Mesothelial cell of epicardium (in vitro differentiated cells): ENCODE measurements at regions not wholly inside any gene's neighbourhood (a gene's known extent, or its start where the extent isn't known, plus 50 kb on each side); places are given as distances from the start of the nearest gene placed in this dataset.
"Not testable (repeated sequence)": the region's sequence is repeated elsewhere in the genome, so short reads cannot be mapped to it uniquely, and the experiment has no call there.

ENCODE experiments used
- DNase-seq, 2 experiments: peaks; one replicate each; pipeline ENCODE4 v3.0.0; 2021; ENCODE audit warnings: low spot score in 2 of 2; ENCODE audit not compliant: unreplicated experiment in 2 of 2
- H3K27ac Mint-ChIP-seq: 2 replicates; pipeline ENCODE4 v1.8.0; 2021; ENCODE audit warnings: mixed read lengths
- H3K27me3 Mint-ChIP-seq: 2 replicates; pipeline ENCODE4 v1.8.0; 2021; ENCODE audit warnings: low read depth, mixed read lengths
- H3K36me3 Mint-ChIP-seq: 2 replicates; pipeline ENCODE4 v1.8.0; 2021; ENCODE audit warnings: mixed read lengths
- H3K4me1 Mint-ChIP-seq: 2 replicates; pipeline ENCODE4 v1.8.0; 2021; ENCODE audit warnings: mixed read lengths
- H3K4me3 Mint-ChIP-seq: 2 replicates; pipeline ENCODE4 v1.8.0; 2021; ENCODE audit warnings: mild to moderate bottlenecking, moderate library complexity, mixed read lengths
- H3K9me3 Mint-ChIP-seq: 2 replicates; pipeline ENCODE4 v1.8.0; 2021; ENCODE audit warnings: mixed read lengths
- TF ChIP-seq, protein P1 (sequence below): fragments of 200-600 bp; sonication (generic); IDR thresholded peaks from one replicate; pipeline ENCODE4 v1.5.0; 2021; ENCODE audit warnings: antibody characterized with exemption; ENCODE audit not compliant: unreplicated experiment

DNA sequence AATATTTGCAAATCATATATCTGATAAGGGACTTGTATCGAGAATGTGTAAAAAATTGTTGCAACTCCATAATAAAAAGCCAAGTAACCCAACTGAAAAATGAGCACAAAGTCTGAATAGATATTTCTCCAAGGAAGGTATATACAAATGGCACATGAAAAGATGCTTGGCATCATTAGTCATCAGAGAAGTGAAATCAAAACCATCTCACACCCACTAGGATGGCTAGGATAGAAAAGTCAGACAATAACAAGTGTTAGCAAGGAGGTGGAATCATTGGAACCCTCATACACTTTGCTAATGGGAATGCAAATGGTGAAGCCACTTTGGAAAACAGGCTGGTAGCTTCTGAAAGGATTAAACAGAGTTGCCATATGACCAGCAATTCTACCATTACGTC lies 182.7 kb downstream of the ERCC6L2 start:
- Mint-ChIP-seq H3K4me3 (no peak overlapping the region), H3K9me3 (peaks cover 12% of the 10 kb centered on the region), H3K36me3 (peaks cover 1% of the 10 kb centered on the region), H3K27me3 (peaks cover 1% of the 10 kb centered on the region), H3K4me1 (peaks cover 18% of the 10 kb centered on the region), H3K27ac (no peak overlapping the region)
- TF ChIP-seq, protein P1, sequence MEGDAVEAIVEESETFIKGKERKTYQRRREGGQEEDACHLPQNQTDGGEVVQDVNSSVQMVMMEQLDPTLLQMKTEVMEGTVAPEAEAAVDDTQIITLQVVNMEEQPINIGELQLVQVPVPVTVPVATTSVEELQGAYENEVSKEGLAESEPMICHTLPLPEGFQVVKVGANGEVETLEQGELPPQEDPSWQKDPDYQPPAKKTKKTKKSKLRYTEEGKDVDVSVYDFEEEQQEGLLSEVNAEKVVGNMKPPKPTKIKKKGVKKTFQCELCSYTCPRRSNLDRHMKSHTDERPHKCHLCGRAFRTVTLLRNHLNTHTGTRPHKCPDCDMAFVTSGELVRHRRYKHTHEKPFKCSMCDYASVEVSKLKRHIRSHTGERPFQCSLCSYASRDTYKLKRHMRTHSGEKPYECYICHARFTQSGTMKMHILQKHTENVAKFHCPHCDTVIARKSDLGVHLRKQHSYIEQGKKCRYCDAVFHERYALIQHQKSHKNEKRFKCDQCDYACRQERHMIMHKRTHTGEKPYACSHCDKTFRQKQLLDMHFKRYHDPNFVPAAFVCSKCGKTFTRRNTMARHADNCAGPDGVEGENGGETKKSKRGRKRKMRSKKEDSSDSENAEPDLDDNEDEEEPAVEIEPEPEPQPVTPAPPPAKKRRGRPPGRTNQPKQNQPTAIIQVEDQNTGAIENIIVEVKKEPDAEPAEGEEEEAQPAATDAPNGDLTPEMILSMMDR: no peak
- DNase-seq: no peak

- H3K4me3 Mint-ChIP-seq: no peak overlapping the region
- H3K4me1 Mint-ChIP-seq: peaks cover 13% of the 10 kb centered on the region
- H3K27ac Mint-ChIP-seq: no peak overlapping the region
- H3K36me3 Mint-ChIP-seq: peaks cover 1% of the 10 kb centered on the region
- peaks cover 1% of the 10 kb centered on the region for H3K27me3 Mint-ChIP-seq
- TF ChIP-seq, protein P1: no peak
- peaks cover 12% of the 10 kb centered on the region for H3K9me3 Mint-ChIP-seq
- DNase-seq: no peak
Observed at GRCh38 chr9:96057155-96057554, 181.7 kb downstream of the ERCC6L2 start.

DNA sequence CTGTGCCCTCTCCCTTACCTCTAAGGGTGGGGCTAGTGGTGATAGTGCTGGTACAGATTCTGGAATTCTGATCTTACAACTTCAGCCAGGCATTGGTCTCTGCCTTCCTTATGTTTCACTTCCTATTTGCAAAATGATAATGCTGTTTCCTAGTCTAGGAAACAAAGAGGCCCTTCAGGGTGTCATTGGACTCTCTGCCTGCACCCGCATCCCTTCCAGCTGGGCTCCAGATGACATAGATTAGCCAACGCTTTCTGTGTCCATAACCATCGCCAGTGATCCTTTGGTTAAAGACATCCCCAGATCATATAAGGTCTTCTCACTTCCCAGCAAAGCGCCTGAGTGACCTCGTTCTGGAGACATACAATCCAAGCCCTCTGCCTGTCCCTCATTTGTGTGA lies 180.7 kb downstream of the ERCC6L2 start:
- Mint-ChIP-seq H3K9me3 (peaks cover 12% of the 10 kb centered on the region), H3K27ac (no peak overlapping the region), H3K27me3 (peaks cover 1% of the 10 kb centered on the region), H3K4me3 (no peak overlapping the region), H3K36me3 (peaks cover 1% of the 10 kb centered on the region), H3K4me1 (peaks cover 5% of the 10 kb centered on the region)
- TF ChIP-seq, protein P1: no peak
- no peak for DNase-seq

DNA sequence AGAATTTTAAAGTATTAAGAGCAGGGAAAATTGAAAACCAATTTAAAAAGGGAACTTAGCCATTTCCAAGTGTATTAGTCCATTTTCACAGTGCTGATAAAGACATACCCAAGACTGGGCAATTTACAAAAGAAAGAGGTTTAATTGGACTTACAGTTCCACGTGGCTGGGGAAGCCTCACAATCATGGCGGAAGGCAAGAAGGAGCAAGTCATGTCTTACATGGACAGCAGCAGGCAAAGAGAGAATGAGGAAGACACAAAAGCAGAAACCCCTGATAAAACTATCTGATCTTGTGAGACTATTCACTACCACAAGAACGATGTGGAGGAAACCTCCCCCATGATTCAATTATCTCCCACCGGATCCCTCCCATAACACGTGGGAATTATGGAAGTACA lies 178.8 kb downstream of the ERCC6L2 start:
- not testable (repeated sequence) for H3K27ac Mint-ChIP-seq, H3K4me1 Mint-ChIP-seq, H3K36me3 Mint-ChIP-seq, DNase-seq, H3K4me3 Mint-ChIP-seq, H3K27me3 Mint-ChIP-seq
- peaks cover 12% of the 10 kb centered on the region for H3K9me3 Mint-ChIP-seq

GRCh38 chr9:96052686-96053085 lies 177.2 kb downstream of the ERCC6L2 start:
- DNase-seq: no peak
- peaks cover 3% of the 10 kb centered on the region for H3K27me3 Mint-ChIP-seq
- peaks cover 17% of the 10 kb centered on the region for H3K4me1 Mint-ChIP-seq
- no peak overlapping the region for H3K27ac Mint-ChIP-seq
- no peak overlapping the region for H3K4me3 Mint-ChIP-seq
- H3K36me3 Mint-ChIP-seq: peaks cover 1% of the 10 kb centered on the region
- peaks cover 9% of the 10 kb centered on the region for H3K9me3 Mint-ChIP-seq
- TF ChIP-seq, protein P1: no peak

- Mint-ChIP-seq H3K4me1 (peaks cover 20% of the 10 kb centered on the region), H3K9me3 (peaks cover 6% of the 10 kb centered on the region), H3K27me3 (peaks cover 7% of the 10 kb centered on the region), H3K27ac (no peak overlapping the region), H3K4me3 (no peak overlapping the region), H3K36me3 (peaks cover 1% of the 10 kb centered on the region)
- TF ChIP-seq, protein P1: no peak
- no peak for DNase-seq
Observed at GRCh38 chr9:96051423-96051822, 175.9 kb downstream of the ERCC6L2 start.
